TTC549 (cell line): ENCODE measurements at regions not wholly inside any gene's neighbourhood (a gene's known extent, or its start where the extent isn't known, plus 50 kb on each side); places are given as distances from the start of the nearest gene placed in this dataset.

ENCODE experiments used
- FAIRE-seq: peaks from 2 replicates; lab custom pipeline; 2012; peaks lifted over from hg19 to GRCh38; lab: Jason Lieb, UNC

DNA sequence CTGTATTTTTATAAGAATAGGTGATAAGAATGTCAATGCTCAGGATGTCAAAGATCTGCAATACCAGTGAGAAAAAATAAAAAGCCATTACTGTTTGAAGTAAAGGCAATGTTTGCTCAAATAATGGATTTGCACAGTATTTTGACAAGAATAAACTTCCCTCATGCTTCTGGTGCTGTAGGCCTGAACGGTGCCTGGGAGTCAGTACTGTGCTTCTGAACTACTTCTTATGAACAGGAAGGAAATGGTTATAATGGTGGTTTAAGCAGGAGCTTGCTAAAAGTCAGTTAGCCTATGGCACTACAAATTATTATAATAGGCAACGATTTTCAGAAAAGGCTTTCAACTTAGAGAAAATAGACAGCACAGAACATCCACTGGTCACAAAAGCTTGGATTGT lies 548.3 kb upstream of the CDH18 start:
- no peak for FAIRE-seq

GRCh38 chr5:20528471-20528870 lies 540.5 kb upstream of the CDH18 start:
- FAIRE-seq = no peak

DNA sequence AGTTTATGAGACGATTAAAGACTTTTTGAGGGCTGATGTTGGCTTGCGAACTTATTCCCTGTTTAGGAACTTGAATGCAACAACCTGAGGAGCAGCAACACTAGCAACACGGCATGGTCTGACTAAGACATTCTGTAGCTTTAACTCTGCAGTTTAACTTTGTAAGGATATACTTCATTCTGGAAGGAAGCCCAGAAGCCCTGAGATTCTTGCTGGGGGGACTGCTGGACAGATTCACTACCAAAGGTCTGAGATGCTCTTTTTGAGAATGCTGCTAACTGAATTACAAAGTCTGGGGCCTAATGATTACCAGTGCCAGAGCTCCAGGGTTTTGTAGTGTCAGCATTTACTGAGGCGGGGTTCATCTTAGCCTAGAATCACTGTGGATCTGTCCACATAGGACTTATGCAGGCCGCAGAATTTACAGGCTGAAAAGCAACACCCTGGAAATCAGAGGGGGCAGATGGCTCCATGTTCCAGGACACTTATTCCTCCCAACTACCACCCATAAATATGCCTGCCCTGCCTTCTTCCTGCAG lies 537.1 kb upstream of the CDH18 start:
- no peak for FAIRE-seq

DNA sequence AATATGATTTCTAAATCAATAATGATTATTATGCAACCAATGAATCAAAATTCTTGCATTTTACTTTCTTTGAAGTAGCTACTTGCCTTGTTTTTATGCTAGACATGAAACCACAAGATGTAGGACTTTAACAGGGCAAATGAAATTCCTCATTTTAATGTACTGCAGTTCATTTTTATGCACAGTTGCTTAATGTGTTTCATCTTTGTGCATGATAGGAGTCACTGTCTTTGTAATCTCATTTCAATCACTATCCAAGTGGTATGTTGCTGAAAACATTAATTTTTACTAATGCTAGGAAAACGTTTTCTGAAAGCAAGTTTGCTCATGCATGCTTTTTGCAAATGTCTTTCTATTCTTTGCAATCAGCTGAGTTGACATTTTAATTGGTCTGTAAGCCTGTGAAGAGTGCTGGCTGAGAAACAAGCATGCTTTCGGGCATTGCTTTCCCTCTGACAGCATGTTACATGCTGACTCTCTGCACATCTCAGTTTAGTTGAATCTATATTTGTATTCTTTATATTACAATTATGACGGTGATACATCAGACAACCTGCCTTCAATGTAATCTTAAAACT lies 535.0 kb upstream of the CDH18 start:
- FAIRE-seq = no peak

DNA sequence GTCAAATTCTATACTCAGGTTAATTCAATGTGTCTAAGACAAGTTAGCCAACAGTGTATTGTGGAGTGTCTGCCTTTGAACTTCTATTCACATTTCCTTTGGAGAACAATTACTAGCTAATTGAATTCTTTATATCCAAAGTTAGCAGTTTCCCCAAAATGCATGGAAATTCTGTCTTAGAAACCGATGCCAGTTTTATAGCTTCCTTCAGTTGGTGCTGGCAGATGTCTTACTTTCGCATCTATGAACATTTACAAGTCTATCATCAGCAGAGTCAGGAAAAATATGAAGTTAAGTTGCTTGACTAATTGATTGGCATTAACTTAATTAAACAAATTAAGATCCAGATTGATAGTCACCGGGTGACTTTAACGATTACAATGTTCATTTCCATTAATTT lies 527.6 kb upstream of the CDH18 start:
- no peak for FAIRE-seq

GRCh38 chr5:20514145-20514544 lies 526.1 kb upstream of the CDH18 start:
- FAIRE-seq = no peak

GRCh38 chr5:20500546-20500945 lies 512.5 kb upstream of the CDH18 start:
- FAIRE-seq = no peak

- FAIRE-seq = no peak
Measured at GRCh38 chr5:20498926-20499325, 510.9 kb upstream of the CDH18 start.

- FAIRE-seq = no peak
Measured at GRCh38 chr5:20498102-20498501, 510.1 kb upstream of the CDH18 start.

DNA sequence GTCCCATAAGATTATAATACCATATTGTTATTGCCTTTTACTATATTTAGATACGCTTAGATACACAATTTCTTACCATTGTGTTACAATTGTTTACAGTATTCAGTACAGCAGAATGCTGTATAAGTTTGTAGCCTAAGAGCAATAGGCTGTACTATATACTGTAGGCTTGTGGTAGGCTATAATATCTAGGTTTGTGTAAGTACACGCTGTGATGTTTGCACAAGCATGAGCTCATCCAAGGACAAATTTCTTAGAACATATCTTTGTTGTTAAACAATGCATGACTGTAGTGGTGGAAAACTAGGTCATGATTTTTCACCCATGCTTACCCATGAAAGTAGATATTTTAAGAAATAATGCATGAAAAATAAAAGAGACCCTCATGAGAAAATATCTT lies 509.4 kb upstream of the CDH18 start:
- no peak for FAIRE-seq

- no peak for FAIRE-seq
Measured at GRCh38 chr5:20494706-20495105, 506.7 kb upstream of the CDH18 start.

- FAIRE-seq = no peak
Measured at GRCh38 chr5:20486826-20487225, 498.8 kb upstream of the CDH18 start.

GRCh38 chr5:20476016-20476415 lies 488.0 kb upstream of the CDH18 start:
- no peak for FAIRE-seq

- FAIRE-seq = no peak
Measured at GRCh38 chr5:20470997-20471396, 483.0 kb upstream of the CDH18 start.

DNA sequence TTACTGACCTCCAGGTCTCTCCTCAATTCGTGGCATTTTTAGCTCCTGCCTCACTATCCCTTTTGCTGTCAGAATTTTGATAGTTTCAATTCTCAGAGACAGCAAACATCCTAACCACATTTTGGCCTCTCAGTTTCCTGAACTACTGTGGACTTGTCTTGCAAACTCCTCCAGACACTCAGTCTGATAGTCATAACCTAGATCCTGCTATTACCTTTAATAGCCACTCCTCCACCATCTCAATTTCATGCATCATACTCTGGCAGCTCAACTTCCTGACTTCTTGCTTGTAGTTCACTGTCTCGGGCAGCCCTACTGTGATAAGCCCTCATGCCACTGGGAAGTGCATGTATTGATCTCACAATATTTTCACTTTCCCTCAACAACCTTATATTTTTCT lies 481.8 kb upstream of the CDH18 start:
- no peak for FAIRE-seq

DNA sequence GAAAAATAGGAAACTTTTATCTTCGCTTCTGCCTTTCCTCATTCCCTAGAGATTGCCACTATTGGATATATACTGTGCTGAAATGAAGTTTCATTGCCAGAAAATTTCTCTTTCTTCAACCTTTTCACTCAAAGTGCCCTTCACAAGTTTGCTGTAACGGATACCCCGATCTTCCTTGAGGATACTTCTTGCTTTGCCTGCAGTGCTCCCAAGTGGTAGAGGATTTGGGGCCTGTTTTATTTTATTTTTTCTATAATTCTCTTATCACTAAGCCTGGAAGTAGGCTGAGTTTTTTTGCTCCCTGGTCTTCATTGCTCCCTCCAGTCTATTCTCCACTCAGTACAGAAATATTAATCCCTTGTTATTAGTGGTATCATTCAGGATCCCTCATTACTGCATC lies 481.4 kb upstream of the CDH18 start:
- FAIRE-seq = no peak

GRCh38 chr5:20466512-20466911 lies 478.5 kb upstream of the CDH18 start:
- FAIRE-seq = no peak

GRCh38 chr5:20463206-20463605 lies 475.2 kb upstream of the CDH18 start:
- no peak for FAIRE-seq

DNA sequence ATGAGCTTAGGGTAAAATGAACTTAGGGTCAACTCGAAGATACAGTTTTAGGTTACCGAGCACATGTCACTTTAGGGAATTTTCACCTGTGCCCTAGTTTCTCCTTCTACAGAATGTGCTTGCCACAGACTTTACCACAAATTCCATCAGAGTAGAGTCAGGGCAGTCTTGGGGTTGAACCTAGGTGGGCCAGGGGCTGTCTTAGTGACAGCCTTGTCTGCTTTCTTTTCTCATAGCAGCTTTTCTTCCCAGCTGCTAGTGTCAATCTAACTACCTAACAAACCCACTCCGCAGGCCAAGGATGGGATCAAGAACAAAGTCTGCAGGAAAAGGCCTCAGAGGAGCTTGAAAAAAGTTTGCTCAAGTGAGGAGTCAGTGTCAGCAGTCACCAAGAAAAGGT lies 458.1 kb upstream of the CDH18 start:
- no peak for FAIRE-seq

DNA sequence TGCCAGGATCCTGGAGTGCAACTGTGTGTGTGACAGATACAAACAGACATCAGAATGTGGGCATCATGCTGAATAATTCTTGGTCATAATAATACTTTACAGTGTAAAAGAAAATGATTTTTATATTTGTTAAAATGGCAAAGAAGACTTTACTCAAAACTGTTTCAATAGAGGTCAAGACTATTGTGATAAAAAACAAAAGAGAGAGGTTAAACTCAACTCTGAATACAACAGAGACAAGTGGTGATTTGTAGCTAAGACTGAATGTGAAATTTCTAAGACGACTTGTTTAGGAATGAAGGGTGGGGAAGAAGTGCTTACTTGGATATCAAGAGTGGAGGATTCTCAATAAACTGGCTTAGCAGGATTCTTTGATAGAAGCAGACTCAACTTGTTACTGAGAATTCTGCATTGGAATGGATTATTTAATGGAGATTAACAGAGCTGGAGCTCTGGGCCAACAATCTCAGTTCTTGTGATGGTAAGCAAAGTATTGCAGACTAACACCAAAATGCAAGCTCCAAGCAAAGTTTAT lies 457.4 kb upstream of the CDH18 start:
- no peak for FAIRE-seq

DNA sequence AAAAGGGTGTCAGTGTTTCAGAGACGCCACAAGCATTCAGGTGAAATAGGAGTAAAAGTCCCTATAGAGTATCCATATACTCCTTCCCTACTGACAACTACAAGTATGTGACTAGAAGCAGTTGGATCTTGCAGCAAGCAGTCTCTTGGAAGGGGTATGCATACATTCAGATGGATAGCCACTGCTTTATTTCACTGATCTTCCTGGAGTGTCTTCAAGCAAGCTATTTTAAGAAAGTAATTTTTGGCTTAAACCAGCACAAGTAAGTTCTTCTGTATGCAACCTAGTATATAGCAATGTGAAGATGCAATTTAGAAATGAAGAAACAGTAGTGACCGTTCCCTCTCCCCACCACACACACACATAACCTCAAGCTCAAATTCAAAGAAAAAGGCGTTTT lies 446.8 kb upstream of the CDH18 start:
- no peak for FAIRE-seq

- no peak for FAIRE-seq
Measured at GRCh38 chr5:20420991-20421595, 433.1 kb upstream of the CDH18 start.
